ENCODE measurements at regions not wholly inside any gene's neighbourhood (a gene's known extent, or its start where the extent isn't known, plus 50 kb on each side); places are given as distances from the start of the nearest gene placed in this dataset.

GRCh38 chr2:118166242-118166641, 78.0 kb downstream of the INSIG2 start:
- no peaks in the 10 kb centered on the region for H3K9me2 ChIP-seq
- CTCF ChIA-PET, result no interaction called here
- no peaks in the 10 kb centered on the region for H4K20me1 ChIP-seq (ENCODE audit: insufficient read depth)
- no peaks in the 10 kb centered on the region for H3K36me3 ChIP-seq (replicated peaks in 1 of 2; ENCODE audit: control insufficient read depth in 1 of 2, insufficient read depth in 2 of 2, low read length in 1 of 2)
- POLR2A ChIA-PET, result no interaction called here
- no peak overlapping the region for H3K4me3 ChIP-seq (ENCODE audit: low read depth in 2 of 2, low read length in 1 of 2)
- no peak for DNase-seq
- no peaks in the 10 kb centered on the region for H3F3A ChIP-seq (replicated peaks; ENCODE audit: insufficient read depth)
- H3K79me2 ChIP-seq (ENCODE audit: insufficient read depth), result no peaks in the 10 kb centered on the region
- H3K27ac ChIP-seq (ENCODE audit: low read depth in 2 of 2, low read length in 1 of 2), result no peak overlapping the region
- H3K9me3 ChIP-seq, result no peaks in the 10 kb centered on the region
- no peak overlapping the region for H2AFZ ChIP-seq (ENCODE audit: low read depth)
- no peaks in the 10 kb centered on the region for H3K27me3 ChIP-seq (ENCODE audit: insufficient read depth)
- no peak overlapping the region for H3K9ac ChIP-seq
- TF ChIP-seq REST (IDR thresholded peaks at IDR 0.05; ENCODE audit: low read depth, low read length), result no peak
- TF ChIP-seq GATA2 (CRISPR knock-in tag; IDR thresholded peaks at IDR 0.05), result no peak
- no peak for TF ChIP-seq CTCF (IDR thresholded peaks at IDR 0.05)
- TF ChIP-seq RAD21 (IDR thresholded peaks at IDR 0.05; ENCODE audit: low read length), result no peak
- TF ChIP-seq SMC3 (IDR thresholded peaks at IDR 0.05; ENCODE audit: low read depth, low read length), result no peak
- no peak for TF ChIP-seq SIN3A (IDR thresholded peaks at IDR 0.05; ENCODE audit: borderline replicate concordance, low read depth, low read length)
- no peak for TF ChIP-seq CHD2 (IDR thresholded peaks at IDR 0.05; ENCODE audit: low read length, partially characterized antibody)
- TF ChIP-seq FOXM1 (IDR thresholded peaks at IDR 0.05; ENCODE audit: low read depth), result no peak
- no peak for TF ChIP-seq NRF1 (IDR thresholded peaks at IDR 0.05; ENCODE audit: low read depth, low read length)
- no peak for TF ChIP-seq MAX (IDR thresholded peaks at IDR 0.05; ENCODE audit: low read depth)
- TF ChIP-seq NFIC (IDR thresholded peaks at IDR 0.05; ENCODE audit: borderline replicate concordance), result no peak
- TF ChIP-seq IRF3 (IDR thresholded peaks at IDR 0.05; ENCODE audit: low read depth, low read length), result no peak
- no peak for TF ChIP-seq POLR2AphosphoS5 (IDR thresholded peaks at IDR 0.05; ENCODE audit: low read depth, low read length)
- TF ChIP-seq YY1 (IDR thresholded peaks at IDR 0.05; ENCODE audit: low read depth), result no peak
- TF ChIP-seq FOXJ3 (CRISPR knock-in tag; IDR thresholded peaks at IDR 0.05), result no peak
- no peak for TF ChIP-seq EZH2phosphoT487 (IDR thresholded peaks at IDR 0.05; ENCODE audit: borderline replicate concordance, low read depth)
- TF ChIP-seq GABPA (IDR thresholded peaks at IDR 0.05; ENCODE audit: low read depth), result no peak
- no peak for TF ChIP-seq TEAD4 (IDR thresholded peaks at IDR 0.05; ENCODE audit: borderline replicate concordance, insufficient read depth)
- TF ChIP-seq PBX3 (IDR thresholded peaks at IDR 0.05), result no peak
- no peak overlapping the region for H3K4me2 ChIP-seq
- H3K4me1 ChIP-seq (ENCODE audit: control insufficient read depth in 1 of 2, insufficient read depth in 2 of 2, low read depth in 1 of 2, low read length in 1 of 2), result no peaks in the 10 kb centered on the region
